ENCODE measurements at regions not wholly inside any gene's neighbourhood (a gene's known extent, or its start where the extent isn't known, plus 50 kb on each side); places are given as distances from the start of the nearest gene placed in this dataset.

GRCh38 chr17:14793237-14793636 lies 471.9 kb downstream of the PMP22 start:
- Histone ChIP-seq H3K27ac (replicated peaks in 1 of 4) (no peak overlapping the region), H3K27me3 (peaks cover 0 to 6% (median 0%) of the 10 kb centered on the region in 4 donors), H3K9me3 (no peaks in the 10 kb centered on the region), H3K4me1 (peaks cover 0 to 8% (median 7%) of the 10 kb centered on the region in 4 donors), H3K4me3 (no peak overlapping the region), H3K36me3 (no peaks in the 10 kb centered on the region)
- TF ChIP-seq EP300 (IDR thresholded peaks at IDR 0.05), result no peak
- TF ChIP-seq POLR2A (IDR thresholded peaks at IDR 0.05; ENCODE audit: low read depth), result no peak
- TF ChIP-seq POLR2AphosphoS5 (IDR thresholded peaks at IDR 0.05), result no peak
- WGBS, result 44% methylated on average over 3 of the region's 3 CpGs
- intact Hi-C loops (cut with DNase I), result no loop called here
- no peak for DNase-seq (ENCODE audit: extremely low spot score)

- no peak overlapping the region for H3K4me3 ChIP-seq
- H3K27me3 ChIP-seq, result peaks cover 0 to 6% (median 0%) of the 10 kb centered on the region in 4 donors
- TF ChIP-seq CTCF (IDR thresholded peaks at IDR 0.05) (no peak), EP300 (IDR thresholded peaks at IDR 0.05) (no peak), POLR2AphosphoS5 (IDR thresholded peaks at IDR 0.05) (no peak), POLR2A (IDR thresholded peaks at IDR 0.05; ENCODE audit: low read depth) (no peak)
- 52% methylated on average over 10 of the region's 10 CpGs for WGBS
- no peaks in the 10 kb centered on the region for H3K36me3 ChIP-seq
- H3K27ac ChIP-seq (replicated peaks in 1 of 4), result no peak overlapping the region
- H3K9me3 ChIP-seq, result no peaks in the 10 kb centered on the region
- intact Hi-C loops (cut with DNase I), result no loop called here
- H3K4me1 ChIP-seq, result peaks cover 0 to 8% (median 7%) of the 10 kb centered on the region in 4 donors
- no peak for DNase-seq (ENCODE audit: extremely low spot score)
Measured at GRCh38 chr17:14792746-14793145, 472.4 kb downstream of the PMP22 start.

GRCh38 chr17:14791221-14791620 lies 473.9 kb downstream of the PMP22 start:
- no peak for DNase-seq (ENCODE audit: extremely low spot score)
- intact Hi-C loops (cut with DNase I), result no loop called here
- H3K9me3 ChIP-seq, result no peaks in the 10 kb centered on the region
- TF ChIP-seq POLR2AphosphoS5 (IDR thresholded peaks at IDR 0.05), result no peak
- no peak for TF ChIP-seq CTCF (IDR thresholded peaks at IDR 0.05)
- no peak for TF ChIP-seq POLR2A (IDR thresholded peaks at IDR 0.05; ENCODE audit: low read depth)
- no peak for TF ChIP-seq EP300 (IDR thresholded peaks at IDR 0.05)
- H3K36me3 ChIP-seq, result no peaks in the 10 kb centered on the region
- WGBS, result 57% methylated on average over 6 of the region's 6 CpGs
- no peak overlapping the region for H3K4me3 ChIP-seq
- H3K27ac ChIP-seq (replicated peaks in 1 of 4), result no peak overlapping the region
- H3K27me3 ChIP-seq, result peaks cover 0 to 1% (median 0%) of the 10 kb centered on the region in 4 donors
- peaks cover 0 to 8% (median 7%) of the 10 kb centered on the region in 4 donors for H3K4me1 ChIP-seq

- peaks cover 0 to 8% (median 7%) of the 10 kb centered on the region in 4 donors for H3K4me1 ChIP-seq
- intact Hi-C loops (cut with DNase I), result no loop called here
- no peak overlapping the region for H3K4me3 ChIP-seq
- DNase-seq (ENCODE audit: extremely low spot score), result no peak
- no peaks in the 10 kb centered on the region for H3K9me3 ChIP-seq
- no peak for TF ChIP-seq EP300 (IDR thresholded peaks at IDR 0.05)
- TF ChIP-seq POLR2AphosphoS5 (IDR thresholded peaks at IDR 0.05), result no peak
- no peak for TF ChIP-seq CTCF (IDR thresholded peaks at IDR 0.05)
- no peak for TF ChIP-seq POLR2A (IDR thresholded peaks at IDR 0.05; ENCODE audit: low read depth)
- no peaks in the 10 kb centered on the region for H3K27me3 ChIP-seq
- H3K27ac ChIP-seq (replicated peaks in 1 of 4), result no peak overlapping the region
- WGBS, result 24% methylated on average over 4 of the region's 4 CpGs
- H3K36me3 ChIP-seq, result no peaks in the 10 kb centered on the region
Measured at GRCh38 chr17:14790521-14790920, 474.6 kb downstream of the PMP22 start.

GRCh38 chr17:14784997-14785696 lies 480.0 kb downstream of the PMP22 start:
- no peak overlapping the region for H3K27ac ChIP-seq (replicated peaks in 1 of 4)
- H3K9me3 ChIP-seq, result no peaks in the 10 kb centered on the region
- H3K36me3 ChIP-seq, result no peaks in the 10 kb centered on the region
- DNase-seq (ENCODE audit: extremely low spot score), result no peak
- H3K4me3 ChIP-seq, result no peak overlapping the region
- no peaks in the 10 kb centered on the region for H3K4me1 ChIP-seq
- 73% methylated on average over 5 of the region's 5 CpGs for WGBS
- intact Hi-C loops (cut with DNase I), result no loop called here
- TF ChIP-seq POLR2AphosphoS5 (IDR thresholded peaks at IDR 0.05) (no peak), EP300 (IDR thresholded peaks at IDR 0.05) (no peak), CTCF (IDR thresholded peaks at IDR 0.05) (no peak), POLR2A (IDR thresholded peaks at IDR 0.05; ENCODE audit: low read depth) (no peak)
- H3K27me3 ChIP-seq, result peaks cover 0 to 1% (median 0%) of the 10 kb centered on the region in 4 donors

Data from esophagus muscularis mucosa (tissue), 4 donors.